HK-2 (cell line): ENCODE measurements at regions not wholly inside any gene's neighbourhood (a gene's known extent, or its start where the extent isn't known, plus 50 kb on each side); places are given as distances from the start of the nearest gene placed in this dataset.
"Not testable (repeated sequence)": the region's sequence is repeated elsewhere in the genome, so short reads cannot be mapped to it uniquely, and the experiment has no call there.

Experiments
- DNase-seq: peaks from one replicate; pipeline ENCODE4 v3.0.0-alpha.2; 2018; ENCODE audit not compliant: unreplicated experiment

DNA sequence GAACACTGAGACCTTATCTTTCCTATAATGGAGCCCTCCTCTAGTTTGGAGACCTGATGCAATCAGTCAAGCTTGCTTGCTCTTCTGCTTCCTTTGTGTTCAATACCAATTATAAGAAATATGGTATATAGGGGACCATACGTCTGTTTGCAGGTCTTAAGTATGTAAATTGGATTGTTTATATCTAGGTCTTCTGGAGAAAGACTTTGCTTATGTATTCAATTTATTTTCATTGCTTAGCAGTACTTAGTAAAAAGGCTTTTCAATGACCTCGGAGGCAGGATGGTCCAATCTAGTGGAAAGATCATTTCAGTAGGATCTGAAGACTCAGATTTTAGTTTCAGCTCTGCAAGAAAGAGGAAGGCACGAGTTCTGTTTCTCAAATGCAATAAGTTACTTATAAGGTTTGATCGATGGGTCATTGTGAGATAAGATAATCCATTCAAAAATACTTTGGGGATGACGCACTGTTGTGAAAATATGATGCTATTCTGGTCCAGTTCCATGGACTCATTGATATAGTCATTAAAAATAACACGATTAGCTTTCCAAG, 571.6 kb downstream of the SH2D4B start:
- DNase-seq = no peak

DNA sequence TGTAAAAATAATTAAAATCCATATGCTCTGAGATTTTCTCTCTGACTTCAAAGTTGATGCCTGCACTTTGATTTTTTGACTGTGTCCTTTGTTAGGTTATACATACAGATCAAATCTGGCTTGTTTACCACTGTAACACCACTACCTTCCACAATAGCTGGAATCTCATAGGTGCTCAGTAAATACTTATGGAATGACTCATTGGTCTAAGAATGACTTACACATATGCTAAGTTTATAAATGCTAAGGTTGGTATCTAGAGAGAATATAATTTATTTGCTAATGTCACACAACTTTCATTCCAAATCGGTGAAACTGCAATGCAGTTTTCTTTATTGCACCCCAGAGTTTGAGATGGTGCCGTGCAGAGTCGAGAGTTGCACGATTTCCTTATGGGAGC, 578.5 kb downstream of the SH2D4B start:
- no peak for DNase-seq

DNA sequence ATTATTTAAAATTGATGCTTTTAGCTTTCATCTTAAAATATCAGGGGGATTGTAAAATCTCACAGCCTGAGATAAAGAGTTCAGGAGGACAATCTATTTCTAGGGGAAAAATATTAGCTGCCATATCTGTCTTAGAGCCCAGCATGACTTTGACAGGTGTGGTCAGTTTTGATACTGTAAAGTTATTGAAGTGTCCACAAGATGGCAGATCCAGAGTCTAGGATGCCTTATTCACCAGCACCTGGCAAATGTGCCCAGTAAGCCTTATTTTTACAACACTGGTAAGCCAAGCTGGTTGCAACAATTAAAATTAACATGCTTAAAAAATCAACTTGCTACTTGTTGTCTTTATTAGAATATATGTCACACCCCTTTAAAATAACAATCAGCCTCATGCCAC, 579.3 kb downstream of the SH2D4B start:
- DNase-seq = no peak

DNA sequence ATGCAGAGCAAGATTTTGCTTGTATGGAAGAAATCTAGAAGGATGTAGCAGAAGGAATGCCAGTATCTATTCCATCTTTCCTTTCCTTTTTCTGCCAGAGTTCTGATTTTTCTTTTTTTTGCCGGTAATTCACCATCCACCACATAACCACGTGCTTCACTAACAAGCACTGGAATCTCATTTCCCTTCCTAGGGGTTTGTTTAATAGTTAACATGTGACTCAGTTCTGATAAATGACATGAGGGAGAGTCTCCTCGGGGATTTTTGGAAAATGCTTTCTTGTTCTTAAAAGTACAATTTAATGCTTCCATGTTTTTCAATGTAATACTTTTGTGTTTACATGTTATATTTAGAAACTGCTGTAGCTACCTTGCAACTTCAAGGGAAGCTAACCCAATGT, 590.2 kb downstream of the SH2D4B start:
- DNase-seq = no peak

DNA sequence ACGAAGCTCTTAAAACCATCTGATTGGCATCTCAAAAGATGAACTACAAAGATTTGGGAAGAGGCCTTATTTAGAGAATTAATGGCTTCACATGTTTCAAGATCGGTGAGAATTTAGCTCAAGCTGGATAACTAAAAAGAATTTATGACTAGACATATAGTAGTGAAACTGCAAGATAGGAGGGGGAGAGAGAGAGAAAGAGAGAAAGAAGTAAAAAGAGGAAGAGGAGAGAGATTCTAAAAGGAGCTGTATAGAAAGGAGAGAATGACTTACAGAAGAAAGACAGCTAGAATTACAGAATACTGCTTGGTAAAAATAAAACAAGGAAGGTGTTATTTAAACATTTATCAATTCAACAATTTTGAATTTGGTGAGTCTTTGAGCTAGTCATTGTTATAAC, 592.3 kb downstream of the SH2D4B start:
- DNase-seq = no peak

DNA sequence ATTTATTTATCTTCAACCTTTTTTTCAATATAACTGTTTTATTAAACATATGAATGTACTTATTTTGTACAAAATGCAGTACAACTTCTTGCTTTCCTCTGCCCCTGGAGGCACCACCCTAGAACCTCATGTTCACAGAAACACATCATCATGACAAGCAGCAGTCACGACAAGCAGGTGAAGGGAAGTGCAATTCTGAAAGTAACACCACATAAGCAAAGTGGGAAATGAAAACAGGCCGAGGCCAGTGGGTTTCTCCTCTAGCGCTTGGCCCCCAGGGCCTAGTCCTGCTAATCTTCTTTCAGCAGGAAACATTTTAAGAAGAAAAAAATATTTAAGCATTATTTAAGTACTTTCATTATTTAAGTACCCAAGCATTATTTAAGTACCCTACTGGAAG, 598.1 kb downstream of the SH2D4B start:
- DNase-seq = no peak

DNA sequence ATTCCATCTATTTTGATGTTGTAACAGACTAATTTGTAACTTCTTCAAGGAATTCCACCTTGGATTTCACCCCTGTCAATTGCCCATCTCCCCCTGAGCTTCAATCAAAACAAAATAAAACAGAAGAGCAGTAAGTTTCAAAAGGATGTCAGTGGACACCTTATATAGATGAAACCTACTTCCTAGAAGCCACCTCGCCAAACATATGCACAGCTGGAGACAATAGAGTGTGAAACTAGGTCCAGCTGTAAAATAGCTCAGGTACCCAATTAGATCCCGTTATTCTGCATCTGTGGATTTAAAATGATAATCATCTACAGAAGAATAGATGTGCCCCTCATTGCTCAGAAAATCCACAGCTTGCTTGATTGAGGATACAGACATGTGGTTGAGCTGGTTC, 598.6 kb downstream of the SH2D4B start:
- DNase-seq = no peak

DNA sequence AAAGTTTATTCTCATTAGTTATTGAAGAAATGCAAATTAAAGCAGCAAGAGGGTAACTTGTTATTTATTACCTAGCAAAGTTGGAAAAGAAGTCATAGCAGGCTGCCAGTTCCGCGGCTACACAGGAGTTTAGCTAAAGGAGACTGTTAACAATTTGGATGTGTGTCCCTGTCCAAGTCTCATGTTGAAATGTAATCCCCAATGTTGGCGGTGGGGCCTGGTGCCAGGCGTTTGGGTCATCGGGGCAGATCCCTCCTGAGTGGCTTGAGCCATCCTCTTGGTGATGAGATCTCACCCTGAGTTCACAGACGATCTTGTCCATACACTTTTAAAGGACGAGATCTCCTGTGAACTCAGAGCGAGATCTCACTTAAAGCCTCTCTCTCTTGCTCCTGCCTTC, 608.3 kb downstream of the SH2D4B start:
- DNase-seq = no peak

DNA sequence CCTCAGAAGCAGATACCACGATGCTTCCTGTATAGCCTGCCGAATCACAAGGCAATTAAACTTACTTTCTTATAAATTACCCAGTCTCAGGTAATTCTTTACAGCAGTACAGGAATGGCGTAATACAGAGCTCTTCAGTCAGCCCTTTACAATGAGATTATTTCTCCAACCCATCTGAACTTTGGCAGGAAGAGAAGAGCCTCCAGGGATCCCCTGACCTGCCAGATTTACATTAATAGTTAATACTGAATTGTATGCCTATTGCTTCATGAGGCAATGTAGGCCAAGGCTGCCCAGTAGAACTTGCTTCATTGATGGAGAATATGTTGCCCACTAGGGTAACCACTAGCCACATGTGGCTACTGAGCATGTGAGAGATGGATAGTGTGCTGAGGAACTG, 608.7 kb downstream of the SH2D4B start:
- DNase-seq = no peak

DNA sequence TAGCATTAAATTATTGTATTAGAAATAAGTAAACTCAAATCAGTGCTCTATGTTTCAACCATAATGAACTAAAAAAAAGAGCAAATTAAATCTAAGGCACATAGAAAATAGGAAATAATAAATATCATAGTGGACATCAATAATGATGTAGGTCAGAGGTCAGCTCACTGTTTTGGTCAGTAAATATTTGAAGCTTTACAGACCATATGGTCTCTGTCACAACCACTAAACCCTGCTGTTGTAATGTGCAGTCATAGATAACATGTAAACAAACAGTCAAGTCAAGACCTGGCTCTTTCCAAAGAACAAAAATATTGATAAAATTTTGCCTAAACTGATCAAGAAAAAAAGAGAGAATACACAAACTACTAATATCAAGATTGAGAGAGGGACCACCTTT, 615.0 kb downstream of the SH2D4B start:
- no peak for DNase-seq

DNA sequence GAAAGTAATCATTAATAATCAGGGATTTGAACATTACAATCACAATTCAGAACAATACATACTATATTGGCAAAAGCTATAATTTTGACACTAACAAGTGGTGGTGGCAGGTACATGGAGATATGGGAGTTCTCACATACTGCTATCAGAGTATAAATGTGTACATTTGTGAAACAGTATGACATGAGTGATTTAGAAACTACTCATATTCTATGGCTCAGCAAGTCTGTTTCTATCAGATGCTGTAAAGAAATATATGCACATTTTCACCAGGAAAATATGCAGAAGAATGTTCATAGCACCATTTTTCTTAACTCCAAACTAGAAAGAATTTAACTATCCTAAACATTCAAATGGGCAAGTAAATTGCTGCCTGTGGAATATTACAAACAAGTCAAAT, 620.0 kb downstream of the SH2D4B start:
- DNase-seq = no peak

DNA sequence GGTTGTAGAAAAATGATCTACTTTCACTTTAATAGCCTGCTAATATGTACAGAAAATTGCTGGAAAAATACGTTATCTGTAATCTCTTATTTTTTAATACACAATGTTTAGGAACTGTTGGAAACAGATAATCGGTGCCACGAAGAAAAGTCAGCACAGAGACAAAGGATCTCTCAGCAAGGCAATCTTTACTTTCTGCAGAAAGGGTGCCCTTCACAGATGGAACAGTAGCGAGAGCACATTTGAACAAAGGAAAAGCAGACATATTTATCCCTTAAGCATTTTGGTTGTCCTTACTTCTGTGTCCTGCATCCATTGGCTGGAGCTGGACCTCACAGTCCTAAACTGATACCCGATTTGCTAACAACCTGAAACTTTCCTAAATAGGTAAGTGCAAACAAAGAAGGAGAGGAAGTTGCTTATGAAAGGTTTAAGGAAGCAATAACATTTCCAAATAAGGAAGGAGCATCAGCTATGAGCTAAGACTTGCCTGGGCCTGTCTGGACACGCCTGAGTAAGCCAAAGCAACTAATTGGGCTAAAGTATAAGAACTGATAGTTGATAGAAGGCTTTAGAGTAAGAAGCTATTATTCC, 640.0 kb downstream of the SH2D4B start:
- no peak for DNase-seq

DNA sequence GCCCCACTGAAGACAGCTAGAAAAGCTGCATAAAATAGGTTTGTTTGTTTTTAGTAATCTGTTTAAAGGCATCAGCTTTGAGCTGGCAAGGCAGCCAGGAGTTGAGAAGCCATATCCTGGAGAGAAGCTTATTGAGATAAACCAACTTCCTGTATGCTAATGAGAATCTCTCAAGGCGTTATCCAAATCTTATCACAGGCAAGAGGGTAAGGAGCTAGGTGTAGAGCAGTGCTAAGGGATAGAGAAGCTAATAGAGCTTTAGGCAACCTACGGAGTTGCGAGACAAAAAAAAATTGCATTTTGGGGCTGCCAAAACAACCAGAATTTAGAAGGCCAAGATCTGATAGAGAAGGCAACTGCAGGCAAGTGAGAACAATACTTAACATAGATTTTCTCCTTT, 641.6 kb downstream of the SH2D4B start:
- DNase-seq = no peak

DNA sequence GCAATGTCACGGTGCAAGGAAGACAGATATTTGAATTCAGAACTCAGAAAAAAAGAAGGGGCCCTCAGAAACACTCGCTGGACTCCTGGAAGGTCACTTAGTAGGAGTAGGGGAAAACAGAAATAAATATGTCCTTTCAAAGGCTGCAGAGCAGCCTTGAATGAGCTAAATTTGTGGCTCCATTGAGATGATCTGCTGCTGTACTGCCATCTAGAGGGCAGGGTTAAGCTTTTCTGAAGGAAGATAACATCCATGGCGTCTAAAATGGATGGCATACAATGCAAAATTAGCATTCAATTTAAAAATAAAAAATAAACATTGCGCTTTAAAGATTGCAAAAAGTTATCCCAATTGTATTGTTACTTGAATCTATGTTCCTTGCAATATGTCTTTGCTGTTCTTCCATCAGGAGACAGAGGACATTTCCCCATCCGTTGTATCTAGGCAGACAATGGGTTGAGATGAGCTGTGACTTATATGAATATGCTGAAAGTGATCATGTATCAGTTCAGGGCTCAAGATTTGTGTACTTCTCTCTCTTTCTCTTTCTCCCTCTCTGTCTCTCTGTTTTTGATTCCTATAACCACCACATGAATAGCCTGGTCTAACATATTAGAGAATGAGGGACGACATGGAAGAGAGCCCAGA, 642.2 kb downstream of the SH2D4B start:
- peak; percentile 19 for DNase-seq

DNA sequence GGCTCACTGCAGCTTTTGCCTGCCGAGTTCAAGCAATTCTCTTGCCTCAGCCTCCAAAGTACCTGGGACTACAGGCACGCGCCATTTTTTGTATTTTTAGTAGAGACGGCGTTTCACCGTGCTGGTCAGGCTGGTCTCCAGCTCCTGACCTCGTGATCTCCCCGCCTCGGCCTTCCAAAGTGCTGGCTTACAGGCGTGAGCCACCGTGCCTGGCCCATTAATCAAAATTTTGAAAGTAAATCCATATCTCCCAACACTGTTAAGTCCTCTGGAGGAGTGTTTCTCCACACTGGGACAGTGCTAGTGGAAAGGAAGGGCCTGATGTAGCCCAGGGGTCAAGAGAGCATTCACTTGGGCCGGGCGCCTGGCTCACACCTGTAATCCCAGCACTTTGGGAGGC, 644.6 kb downstream of the SH2D4B start:
- no peak for DNase-seq

DNA sequence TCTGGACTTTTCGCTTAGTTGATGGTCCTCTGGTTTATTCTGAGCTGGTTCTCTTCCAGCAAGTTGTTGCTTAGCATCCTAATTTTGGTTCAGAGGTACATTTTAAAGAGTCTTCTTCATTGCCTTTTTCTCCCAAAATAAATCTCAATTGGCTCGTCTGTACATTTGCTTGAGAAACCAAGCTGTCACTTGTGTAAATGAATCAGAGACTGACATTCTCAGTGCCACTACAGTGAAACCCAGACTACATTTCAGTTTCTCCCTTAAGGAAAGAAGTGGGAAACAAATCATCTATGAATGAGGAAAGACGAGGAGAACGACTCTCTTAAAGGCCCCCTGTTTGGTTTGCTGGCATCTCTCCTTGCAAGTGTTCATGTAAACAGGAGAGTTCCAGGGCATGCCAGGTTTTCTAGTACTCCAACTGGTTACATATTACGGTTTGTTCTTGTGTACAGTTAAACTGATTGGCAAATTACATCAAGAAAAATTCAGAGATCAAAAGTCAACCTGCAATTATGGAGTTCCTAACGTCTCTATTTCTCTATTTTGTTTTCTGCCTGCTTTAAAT, 654.6 kb downstream of the SH2D4B start:
- no peak for DNase-seq

DNA sequence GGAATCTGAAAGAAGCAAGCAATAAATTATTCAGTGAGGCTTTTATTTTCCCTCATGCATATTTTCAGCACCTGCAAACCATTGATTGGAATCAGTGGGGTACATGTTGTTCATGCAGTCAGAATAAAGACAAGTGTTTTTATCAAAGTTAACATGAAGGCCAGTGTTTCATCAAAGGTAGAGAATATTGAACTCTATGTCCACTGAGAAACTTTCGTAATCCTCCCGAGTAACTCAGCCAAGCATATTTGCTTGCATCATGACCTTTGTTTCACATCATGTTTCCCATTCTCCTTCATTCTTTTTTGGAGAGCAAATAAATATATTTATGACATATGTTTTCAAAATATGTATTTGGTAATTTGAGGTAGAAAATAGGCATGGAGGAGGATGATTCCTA, 663.1 kb downstream of the SH2D4B start:
- DNase-seq = no peak

DNA sequence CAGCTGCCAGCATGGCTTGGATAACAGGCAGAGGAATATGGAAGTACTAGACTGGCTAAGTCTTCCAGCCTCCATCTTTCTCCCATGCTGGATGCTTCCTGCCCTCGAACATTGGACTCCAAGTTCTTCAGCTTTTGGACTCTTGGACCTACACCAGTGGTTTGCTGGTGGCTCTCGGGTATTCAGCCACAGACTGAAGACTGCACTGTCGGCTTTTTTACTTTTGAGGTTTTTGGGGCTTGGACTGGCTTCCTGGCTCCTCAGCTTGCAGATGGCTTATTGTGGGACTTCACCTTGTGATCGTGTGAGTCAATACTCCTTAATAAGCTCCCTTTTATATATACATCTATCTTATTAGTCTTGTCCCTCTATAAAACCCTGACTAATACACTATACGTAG, 667.6 kb upstream of the NRG3 start:
- DNase-seq = not testable (repeated sequence)

DNA sequence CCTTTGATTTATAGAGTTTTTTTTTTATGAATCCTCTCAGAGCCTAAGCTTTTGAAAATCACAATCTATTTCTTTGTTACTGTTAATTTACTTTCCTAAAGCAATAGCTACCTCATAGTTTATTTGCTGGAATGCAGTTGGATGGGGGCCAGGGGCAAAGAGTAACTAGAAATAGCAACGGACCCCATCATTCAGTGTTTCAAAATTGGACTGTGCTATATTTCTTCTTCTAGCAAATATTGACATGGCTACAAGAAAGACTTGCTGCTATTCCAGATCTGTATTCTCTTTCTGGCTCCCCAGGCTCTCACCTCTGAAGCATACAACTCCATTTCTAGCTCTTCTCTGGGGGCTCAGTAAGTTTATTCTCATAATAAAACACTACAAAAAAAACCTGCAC, 661.6 kb upstream of the NRG3 start:
- DNase-seq = no peak

DNA sequence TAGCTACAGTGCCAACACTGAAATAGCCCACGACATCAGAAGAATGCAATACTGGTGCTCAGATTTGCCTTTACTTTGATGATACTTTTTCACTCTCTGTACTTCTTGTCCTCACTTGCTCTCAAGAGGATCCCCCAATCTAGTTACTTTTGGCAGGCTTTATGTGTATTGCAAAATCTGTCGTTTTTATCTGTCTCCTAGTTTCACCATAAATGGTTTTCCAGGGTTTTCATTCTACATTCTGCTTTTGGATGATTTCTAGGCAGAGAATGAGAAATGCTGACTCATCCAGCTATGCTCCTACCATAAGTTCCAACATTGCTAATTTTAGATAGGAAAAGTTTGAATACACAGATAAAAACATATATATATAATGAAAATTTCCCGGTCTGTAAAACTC, 659.5 kb upstream of the NRG3 start:
- DNase-seq = no peak

DNA sequence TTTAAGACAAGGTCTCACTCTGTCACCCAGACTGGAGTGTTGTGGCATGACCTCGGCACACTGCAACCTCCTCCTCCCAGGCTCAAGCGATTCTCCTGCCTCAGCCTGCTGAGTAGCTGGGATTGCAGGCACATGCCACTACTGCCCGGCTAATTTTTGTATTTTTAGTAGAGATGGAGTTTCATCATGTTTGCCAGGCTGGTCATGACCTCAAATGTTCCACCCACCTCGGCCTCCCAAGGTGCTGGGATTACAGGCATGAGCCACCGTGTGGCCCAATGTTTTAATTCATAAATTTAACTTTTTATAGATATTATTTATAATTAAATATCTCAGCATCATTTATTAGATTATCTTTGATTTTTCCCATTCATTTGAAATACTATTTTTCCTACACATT, 658.0 kb upstream of the NRG3 start:
- DNase-seq = no peak

DNA sequence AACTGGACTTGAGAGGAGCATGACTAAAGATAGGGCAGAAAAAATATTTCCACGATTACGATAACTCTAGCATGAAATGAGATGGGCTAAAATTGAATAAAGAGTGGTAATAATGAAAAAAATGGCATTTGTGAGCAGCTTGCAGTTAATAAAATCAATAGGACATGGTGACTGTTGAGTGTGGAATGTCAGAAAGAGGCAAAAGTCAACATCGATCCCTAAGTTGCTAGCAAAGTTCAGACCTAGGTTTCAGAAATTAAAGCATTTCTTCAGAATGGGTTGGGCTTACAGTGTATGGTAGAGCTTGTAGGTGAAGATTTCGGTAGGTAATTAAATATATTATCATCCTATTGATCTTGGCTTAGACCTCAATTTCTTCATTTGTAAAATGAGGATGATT, 656.7 kb upstream of the NRG3 start:
- DNase-seq = no peak

DNA sequence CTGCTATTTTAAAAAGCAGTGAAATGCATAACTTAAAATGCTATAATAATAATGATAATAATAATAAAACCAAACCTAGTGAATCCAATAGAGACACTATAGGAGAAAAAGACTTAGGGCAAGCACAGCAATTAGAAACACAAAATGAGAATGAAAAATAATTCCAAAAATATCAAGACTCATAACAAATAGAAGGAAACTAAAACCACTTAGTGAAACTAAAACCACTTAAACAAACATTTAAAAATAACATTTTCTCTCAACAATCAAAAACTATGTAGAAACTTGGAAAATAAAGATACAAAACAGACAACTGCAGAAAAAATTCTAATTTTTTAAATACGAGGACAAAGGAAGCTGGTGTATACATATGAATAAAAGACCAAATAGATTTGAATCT, 655.2 kb upstream of the NRG3 start:
- no peak for DNase-seq

DNA sequence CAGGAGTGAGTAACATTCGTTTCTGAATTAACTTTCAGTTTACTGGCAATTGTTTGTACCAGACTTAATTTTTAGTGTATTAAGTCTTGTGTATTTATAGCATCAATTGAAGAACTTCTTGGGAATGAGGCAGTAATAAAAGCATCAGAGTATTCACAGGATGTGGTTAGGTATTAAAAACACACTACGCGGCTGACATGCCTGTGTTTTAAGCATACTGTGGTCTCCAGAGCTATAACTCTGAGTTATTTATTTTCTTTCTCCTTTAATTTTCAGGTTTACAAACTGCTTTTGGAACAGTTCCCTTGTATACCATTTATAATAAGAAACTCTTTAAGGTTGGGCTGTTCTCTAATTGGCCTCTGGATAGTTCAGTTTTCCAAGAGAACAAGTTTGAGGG, 626.1 kb upstream of the NRG3 start:
- no peak for DNase-seq
